A549 (cell line): ENCODE measurements at regions not wholly inside any gene's neighbourhood (a gene's known extent, or its start where the extent isn't known, plus 50 kb on each side); places are given as distances from the start of the nearest gene placed in this dataset.

ENCODE experiments used
- CHD4 ChIP-seq: fragments of 200-600 bp; sonication (generic); IDR thresholded peaks from 2 replicates; pipeline ENCODE4 v1.6.1; 2016; ENCODE audit warnings: antibody characterized with exemption, mild to moderate bottlenecking, borderline replicate concordance
- CTCF ChIP-seq: fragments of >200 bp; sonication (Bioruptor Twin); formaldehyde crosslinking; IDR thresholded peaks from 3 replicates; pipeline ENCODE4 v1.5.1; 2016
- EP300 ChIP-seq, 2 experiments: fragments of >200 bp; sonication (Bioruptor Twin); formaldehyde crosslinking; IDR thresholded peaks; 2 replicates in 1 of 2; 3 replicates in 1 of 2; pipeline ENCODE4 v1.6.1; 2016 to 2017
- POLR2A ChIP-seq: IDR thresholded peaks from 2 replicates; pipeline ENCODE4 v1.6.1; 2012; ENCODE audit warnings: mild to moderate bottlenecking, low read length
- REST ChIP-seq: fragments of 200-600 bp; sonication (generic); IDR thresholded peaks from 2 replicates; pipeline ENCODE4 v1.6.1; 2016; ENCODE audit warnings: antibody characterized with exemption, mild to moderate bottlenecking, moderate library complexity
- ZFP36 ChIP-seq: fragments of 450-650 bp; IDR thresholded peaks from 2 replicates; pipeline ENCODE4 v1.6.1; 2014; ENCODE audit warnings: borderline replicate concordance; ENCODE audit not compliant: partially characterized antibody

- TF ChIP-seq CTCF (no peak), CHD4 (no peak), REST (no peak), POLR2A (no peak), EP300 (IDR thresholded peaks at IDR 0.05) (no peak), ZFP36 (no peak)
These were observed 499.6 kb upstream of the ACVR2A start for GRCh38 chr2:147345246-147345645.
